Colonic mucosa (tissue), 4 donors: ENCODE measurements at regions not wholly inside any gene's neighbourhood (a gene's known extent, or its start where the extent isn't known, plus 50 kb on each side); places are given as distances from the start of the nearest gene placed in this dataset.

Experiments
- DNase-seq: peaks from one replicate; pipeline ENCODE4 v3.0.0-alpha.2; 2020
- H3K27ac ChIP-seq: fragments of 200-600 bp; one replicate; pipeline ENCODE4 v1.8.0; 2021
- H3K27me3 ChIP-seq: fragments of 200-600 bp; one replicate; pipeline ENCODE4 v1.8.0; 2021
- H3K36me3 ChIP-seq: fragments of 200-600 bp; one replicate; pipeline ENCODE4 v1.8.0; 2021
- H3K4me1 ChIP-seq: fragments of 200-600 bp; one replicate; pipeline ENCODE4 v1.8.0; 2021; ENCODE audit warnings: mild to moderate bottlenecking
- H3K4me3 ChIP-seq: fragments of 200-600 bp; one replicate; pipeline ENCODE4 v1.8.0; 2021
- H3K9ac ChIP-seq, 2 donors: one replicate each; pipeline ENCODE4 v1.7.0; 2013; ENCODE audit warnings: control low read depth in 2 of 2, low read depth in 2 of 2, low read length in 2 of 2
- H3K9me3 ChIP-seq: fragments of 200-600 bp; one replicate; pipeline ENCODE4 v1.8.0; 2021
- intact Hi-C: fragments of 100-400 bp; cut with DNase I; formaldehyde crosslinking; loops from one replicate; pipeline ENCODE4 v1.14.1; 2022
- TF ChIP-seq, protein P1 (sequence below): fragments of 200-600 bp; IDR thresholded peaks from one replicate; pipeline ENCODE4 v1.8.0; 2022; ENCODE audit warnings: antibody characterized with exemption, mild to moderate bottlenecking
- donor health status: healthy.
- donor health status: DM: no; HTN: no; CAD: no.
- donor health status: DM: no; HTN: no; CAD: no.

DNA sequence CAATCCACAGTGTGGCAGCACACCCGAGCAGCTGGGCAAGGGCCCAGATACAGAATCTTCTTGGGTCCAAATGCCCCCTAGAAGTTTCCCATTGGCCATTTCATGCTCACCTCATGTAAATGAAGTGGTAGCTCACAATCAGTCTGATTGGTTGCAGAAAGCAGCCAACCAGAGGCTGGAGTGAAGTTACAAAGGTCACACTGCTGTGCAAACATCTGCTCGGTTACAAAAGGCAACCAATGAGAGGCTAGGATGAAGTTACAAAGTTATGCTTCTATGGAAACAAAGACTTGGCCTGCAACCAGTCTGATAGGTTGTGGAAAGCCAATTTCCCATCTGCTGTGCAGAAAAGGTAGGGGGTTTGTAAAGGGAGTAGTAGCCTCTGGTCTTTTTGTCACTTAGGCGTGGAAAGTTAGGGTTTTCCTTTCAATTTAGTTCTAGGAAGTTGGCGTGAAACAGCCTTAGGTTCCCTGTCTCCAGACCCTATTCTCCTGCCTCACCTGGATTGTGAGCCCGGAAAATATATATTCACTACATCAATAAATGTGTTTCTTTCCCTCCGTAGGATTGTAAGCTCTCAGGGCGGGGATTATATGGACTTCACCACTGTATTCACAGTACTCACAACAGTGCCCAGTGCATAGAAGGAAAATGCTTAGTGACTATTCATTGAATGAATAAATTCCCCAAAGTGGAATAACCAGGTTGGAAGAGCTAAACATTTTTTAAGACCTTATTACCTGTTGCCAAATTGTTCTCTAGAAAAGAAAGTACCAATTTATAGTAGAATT lies 91.9 kb downstream of the URB2 start:
- H3K27ac ChIP-seq: no peak overlapping the region
- no peaks in the 10 kb centered on the region for H3K36me3 ChIP-seq
- intact Hi-C loops: no loop called here
- no peaks in the 10 kb centered on the region for H3K9me3 ChIP-seq
- TF ChIP-seq, protein P1, sequence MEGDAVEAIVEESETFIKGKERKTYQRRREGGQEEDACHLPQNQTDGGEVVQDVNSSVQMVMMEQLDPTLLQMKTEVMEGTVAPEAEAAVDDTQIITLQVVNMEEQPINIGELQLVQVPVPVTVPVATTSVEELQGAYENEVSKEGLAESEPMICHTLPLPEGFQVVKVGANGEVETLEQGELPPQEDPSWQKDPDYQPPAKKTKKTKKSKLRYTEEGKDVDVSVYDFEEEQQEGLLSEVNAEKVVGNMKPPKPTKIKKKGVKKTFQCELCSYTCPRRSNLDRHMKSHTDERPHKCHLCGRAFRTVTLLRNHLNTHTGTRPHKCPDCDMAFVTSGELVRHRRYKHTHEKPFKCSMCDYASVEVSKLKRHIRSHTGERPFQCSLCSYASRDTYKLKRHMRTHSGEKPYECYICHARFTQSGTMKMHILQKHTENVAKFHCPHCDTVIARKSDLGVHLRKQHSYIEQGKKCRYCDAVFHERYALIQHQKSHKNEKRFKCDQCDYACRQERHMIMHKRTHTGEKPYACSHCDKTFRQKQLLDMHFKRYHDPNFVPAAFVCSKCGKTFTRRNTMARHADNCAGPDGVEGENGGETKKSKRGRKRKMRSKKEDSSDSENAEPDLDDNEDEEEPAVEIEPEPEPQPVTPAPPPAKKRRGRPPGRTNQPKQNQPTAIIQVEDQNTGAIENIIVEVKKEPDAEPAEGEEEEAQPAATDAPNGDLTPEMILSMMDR: no peak
- no peak for DNase-seq
- H3K4me3 ChIP-seq: no peak overlapping the region
- H3K9ac ChIP-seq: no peak overlapping the region
- no peaks in the 10 kb centered on the region for H3K4me1 ChIP-seq
- no peaks in the 10 kb centered on the region for H3K27me3 ChIP-seq

DNA sequence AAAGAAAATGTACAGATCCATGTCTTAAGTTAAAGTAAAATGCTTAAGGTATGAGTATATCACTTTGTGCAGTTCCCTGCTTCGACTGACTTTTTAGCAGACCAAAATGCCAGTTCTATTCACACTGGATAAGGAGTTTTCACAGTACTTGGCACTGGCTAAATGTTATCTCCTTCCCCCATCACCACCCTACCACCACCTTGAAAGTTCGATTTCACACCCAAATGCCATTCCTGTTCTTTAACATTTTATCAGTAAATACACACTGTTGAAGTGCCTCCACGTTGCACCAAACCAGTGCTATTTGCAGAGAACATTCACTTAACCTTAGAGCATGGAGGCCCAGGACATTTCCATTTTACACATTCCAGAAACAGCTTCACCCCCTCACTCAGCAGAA lies 100.0 kb downstream of the URB2 start:
- TF ChIP-seq, protein P1: no peak
- Histone ChIP-seq H3K27me3 (no peaks in the 10 kb centered on the region), H3K9ac (no peak overlapping the region), H3K4me3 (no peak overlapping the region), H3K36me3 (no peaks in the 10 kb centered on the region), H3K9me3 (no peaks in the 10 kb centered on the region), H3K4me1 (no peaks in the 10 kb centered on the region), H3K27ac (no peak overlapping the region)
- intact Hi-C loops: no loop called here
- DNase-seq: no peak

DNA sequence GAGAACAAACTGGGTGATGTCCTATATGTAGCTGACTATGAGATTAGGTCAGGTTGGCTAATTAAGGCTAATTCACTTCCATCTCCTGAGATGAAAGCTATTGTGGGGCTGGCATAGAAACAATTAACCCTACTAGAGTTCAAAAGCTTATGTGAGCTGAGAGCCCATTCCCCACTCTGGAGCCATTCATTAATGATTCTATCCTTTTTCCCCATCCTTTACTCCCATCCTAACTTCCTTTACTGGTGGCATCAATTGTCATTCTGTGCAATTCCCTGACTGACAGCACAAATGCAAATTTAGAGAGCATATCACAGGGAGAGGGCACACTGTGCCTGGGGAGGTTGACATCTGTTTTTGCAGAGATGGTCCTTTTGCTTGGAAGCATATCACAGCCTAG lies 103.9 kb downstream of the URB2 start:
- no peak for DNase-seq
- H3K4me1 ChIP-seq: no peaks in the 10 kb centered on the region
- intact Hi-C loops: no loop called here
- H3K9ac ChIP-seq: no peak overlapping the region
- H3K4me3 ChIP-seq: no peak overlapping the region
- H3K27me3 ChIP-seq: no peaks in the 10 kb centered on the region
- no peak overlapping the region for H3K27ac ChIP-seq
- H3K9me3 ChIP-seq: no peaks in the 10 kb centered on the region
- no peaks in the 10 kb centered on the region for H3K36me3 ChIP-seq
- TF ChIP-seq, protein P1: no peak

DNA sequence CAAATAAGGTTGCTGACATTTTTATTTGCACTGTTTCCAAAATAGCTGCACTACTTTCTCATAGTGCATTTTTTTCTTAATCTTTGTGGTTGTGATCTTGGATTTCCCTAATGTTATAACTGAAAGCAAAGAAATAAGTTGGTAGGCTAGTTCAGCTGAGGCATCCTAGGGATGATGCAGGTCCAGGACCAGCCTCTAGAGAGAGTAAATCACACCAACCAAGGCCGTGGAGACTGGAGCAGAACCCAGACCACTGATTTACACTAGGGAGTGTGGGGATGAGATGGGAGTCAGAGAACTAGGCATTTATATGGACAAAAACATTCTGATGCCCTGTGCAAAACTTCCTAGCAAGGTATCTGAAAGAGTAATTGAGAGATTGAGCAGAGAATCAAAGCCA lies 104.5 kb downstream of the URB2 start:
- Histone ChIP-seq H3K9me3 (no peaks in the 10 kb centered on the region), H3K27ac (no peak overlapping the region), H3K4me3 (no peak overlapping the region), H3K36me3 (no peaks in the 10 kb centered on the region), H3K4me1 (no peaks in the 10 kb centered on the region), H3K27me3 (no peaks in the 10 kb centered on the region), H3K9ac (no peak overlapping the region)
- intact Hi-C loops: no loop called here
- no peak for DNase-seq
- TF ChIP-seq, protein P1: no peak

DNA sequence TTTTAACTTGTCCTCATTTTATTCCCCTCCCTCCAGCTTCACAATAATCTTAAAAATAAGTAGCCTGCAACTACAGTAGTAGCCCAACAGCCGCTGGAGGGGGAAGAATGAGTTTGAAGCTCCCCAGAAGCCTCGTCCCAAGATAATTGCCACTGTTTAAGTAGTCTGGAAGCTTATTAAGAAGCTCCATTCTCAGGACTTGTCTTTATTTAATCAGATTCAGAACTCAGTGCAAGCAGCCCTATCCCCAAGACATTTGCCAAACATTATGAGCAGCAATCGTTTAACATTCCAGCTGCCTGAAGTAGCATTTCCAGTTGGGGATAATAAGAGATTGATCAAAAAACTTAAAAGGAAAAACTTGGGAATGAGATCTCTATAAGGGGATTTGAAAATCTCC lies 106.0 kb downstream of the URB2 start:
- H3K27ac ChIP-seq: no peak overlapping the region
- H3K4me3 ChIP-seq: no peak overlapping the region
- TF ChIP-seq, protein P1: no peak
- no peaks in the 10 kb centered on the region for H3K9me3 ChIP-seq
- no peaks in the 10 kb centered on the region for H3K36me3 ChIP-seq
- intact Hi-C loops: no loop called here
- DNase-seq: no peak
- H3K27me3 ChIP-seq: no peaks in the 10 kb centered on the region
- H3K4me1 ChIP-seq: no peaks in the 10 kb centered on the region
- H3K9ac ChIP-seq: no peak overlapping the region
